Thyroid gland (tissue), 4 donors: ENCODE measurements at regions not wholly inside any gene's neighbourhood (a gene's known extent, or its start where the extent isn't known, plus 50 kb on each side); places are given as distances from the start of the nearest gene placed in this dataset.

Experiments used
- DNase-seq, 2 donors: peaks; one replicate each; pipeline ENCODE4 v3.0.0-alpha.2; 2019
- H3K27ac ChIP-seq, 3 donors: fragments of 200-600 bp; sonication (generic); 1 replicate in 2 of 3; 2 replicates in 1 of 3; pipeline ENCODE4 v1.5.1; 2016 to 2019; ENCODE audit warnings: mild to moderate bottlenecking in 1 of 3, moderate library complexity in 1 of 3
- H3K27me3 ChIP-seq: fragments of 200-600 bp; sonication (generic); one replicate; pipeline ENCODE4 v1.5.1; 2019
- H3K36me3 ChIP-seq, 2 donors: fragments of 200-600 bp; sonication (generic); one replicate each; pipeline ENCODE4 v1.5.1; 2016 to 2019
- H3K4me1 ChIP-seq, 2 donors: fragments of 200-600 bp; sonication (generic); one replicate each; pipeline ENCODE4 v1.5.1; 2017 to 2019
- H3K4me3 ChIP-seq, 3 donors: fragments of 200-600 bp; sonication (generic); replicated peaks in 1 of 3; 1 replicate in 2 of 3; 2 replicates in 1 of 3; pipeline ENCODE4 v1.5.1; 2016; ENCODE audit warnings: mild to moderate bottlenecking in 1 of 3
- H3K9me3 ChIP-seq: fragments of 200-600 bp; sonication (generic); one replicate; pipeline ENCODE4 v1.5.1; 2017
- POLR2A ChIP-seq, 2 donors: fragments of 450-650 bp; IDR thresholded peaks; one replicate each; pipeline ENCODE4 v1.6.1; 2017; ENCODE audit warnings: antibody characterized with exemption in 2 of 2, mild to moderate bottlenecking in 2 of 2, moderate library complexity in 1 of 2
- WGBS, 2 donors: methylation state at CpG; one replicate each; pipeline ENCODE4 v1.1.5; 2017; 5-methylcytosine and 5-hydroxymethylcytosine counted together
- intact Hi-C: fragments of 100-400 bp; cut with DNase I; formaldehyde crosslinking; loops from one replicate; pipeline ENCODE4 v1.15.1; 2023
- TF ChIP-seq, protein P1 (sequence below), 6 experiments: fragments of 200-600 bp in 3 of 6; fragments of 450-650 bp in 3 of 6; sonication (generic) in 3 of 6; IDR thresholded peaks; one replicate each; pipeline ENCODE4 v1.5.1; 2016 to 2019; ENCODE audit warnings: antibody characterized with exemption in 6 of 6, mild to moderate bottlenecking in 2 of 6, inconsistent platforms in 1 of 6, moderate library complexity in 1 of 6

DNA sequence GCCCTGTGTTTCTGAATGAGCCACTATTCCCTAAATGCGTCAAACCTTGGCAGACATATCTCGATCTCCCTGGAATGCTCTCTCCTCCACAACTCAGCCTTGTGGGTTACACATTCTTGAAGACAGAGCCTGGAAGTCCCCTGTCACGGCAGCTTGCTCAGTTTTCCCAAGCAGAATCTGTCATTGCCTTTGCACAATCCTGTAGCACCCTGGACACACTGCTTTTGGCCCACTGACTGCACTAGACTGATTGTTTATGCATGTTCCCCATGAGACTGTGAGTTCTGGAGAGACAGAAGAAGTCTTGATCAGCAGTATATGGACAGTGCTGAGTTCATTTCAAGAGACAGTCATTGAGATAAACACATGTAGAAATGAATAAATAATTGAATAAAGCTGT is 406.7 kb downstream of the CD83 start:
- Histone ChIP-seq H3K9me3 (no peaks in the 10 kb centered on the region), H3K36me3 (no peaks in the 10 kb centered on the region), H3K27me3 (no peaks in the 10 kb centered on the region), H3K27ac (no peak overlapping the region), H3K4me1 (no peaks in the 10 kb centered on the region), H3K4me3 (no peak overlapping the region)
- intact Hi-C loops, result no loop called here
- WGBS, 2 donors, result 72 to 89% methylated on average over 3 of the region's 3 CpGs
- DNase-seq, result no peak
- TF ChIP-seq, protein P1, sequence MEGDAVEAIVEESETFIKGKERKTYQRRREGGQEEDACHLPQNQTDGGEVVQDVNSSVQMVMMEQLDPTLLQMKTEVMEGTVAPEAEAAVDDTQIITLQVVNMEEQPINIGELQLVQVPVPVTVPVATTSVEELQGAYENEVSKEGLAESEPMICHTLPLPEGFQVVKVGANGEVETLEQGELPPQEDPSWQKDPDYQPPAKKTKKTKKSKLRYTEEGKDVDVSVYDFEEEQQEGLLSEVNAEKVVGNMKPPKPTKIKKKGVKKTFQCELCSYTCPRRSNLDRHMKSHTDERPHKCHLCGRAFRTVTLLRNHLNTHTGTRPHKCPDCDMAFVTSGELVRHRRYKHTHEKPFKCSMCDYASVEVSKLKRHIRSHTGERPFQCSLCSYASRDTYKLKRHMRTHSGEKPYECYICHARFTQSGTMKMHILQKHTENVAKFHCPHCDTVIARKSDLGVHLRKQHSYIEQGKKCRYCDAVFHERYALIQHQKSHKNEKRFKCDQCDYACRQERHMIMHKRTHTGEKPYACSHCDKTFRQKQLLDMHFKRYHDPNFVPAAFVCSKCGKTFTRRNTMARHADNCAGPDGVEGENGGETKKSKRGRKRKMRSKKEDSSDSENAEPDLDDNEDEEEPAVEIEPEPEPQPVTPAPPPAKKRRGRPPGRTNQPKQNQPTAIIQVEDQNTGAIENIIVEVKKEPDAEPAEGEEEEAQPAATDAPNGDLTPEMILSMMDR (IDR thresholded peaks at IDR 0.05), result no peak
- TF ChIP-seq POLR2A (IDR thresholded peaks at IDR 0.05), result no peak

DNA sequence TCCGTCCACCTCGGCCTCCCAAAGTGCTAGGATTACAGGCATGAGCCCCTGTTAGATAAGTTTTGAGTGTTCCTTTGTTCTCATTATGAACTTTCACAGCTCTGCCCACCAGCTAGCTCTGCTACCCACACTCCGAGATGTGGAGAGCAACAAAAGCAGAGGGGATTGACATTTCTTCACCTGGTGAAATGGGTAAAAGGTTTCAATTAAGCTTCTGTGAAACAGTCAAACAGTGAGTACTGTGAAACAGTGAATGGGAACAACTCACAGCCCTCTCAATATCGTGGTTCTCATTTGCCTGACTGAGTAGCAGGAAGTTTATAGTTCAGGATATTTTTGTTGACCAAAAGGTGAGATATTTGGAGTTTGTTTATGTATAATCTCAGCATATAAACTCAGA is 412.8 kb downstream of the CD83 start:
- WGBS, 2 donors, result 75 to 81% methylated on average over 4 of the region's 4 CpGs
- Histone ChIP-seq H3K9me3 (no peaks in the 10 kb centered on the region), H3K4me1 (no peaks in the 10 kb centered on the region), H3K4me3 (no peak overlapping the region), H3K27ac (no peak overlapping the region), H3K27me3 (no peaks in the 10 kb centered on the region), H3K36me3 (no peaks in the 10 kb centered on the region)
- intact Hi-C loops, result no loop called here
- TF ChIP-seq, protein P1 (IDR thresholded peaks at IDR 0.05), result no peak
- no peak for TF ChIP-seq POLR2A (IDR thresholded peaks at IDR 0.05)
- no peak for DNase-seq

GRCh38 chr6:14533446-14533845 is 415.9 kb downstream of the CD83 start:
- no peak overlapping the region for H3K27ac ChIP-seq
- no peaks in the 10 kb centered on the region for H3K36me3 ChIP-seq
- no peaks in the 10 kb centered on the region for H3K27me3 ChIP-seq
- TF ChIP-seq, protein P1 (IDR thresholded peaks at IDR 0.05), result no peak
- TF ChIP-seq POLR2A (IDR thresholded peaks at IDR 0.05), result no peak
- intact Hi-C loops, result no loop called here
- no peak overlapping the region for H3K4me3 ChIP-seq
- 22 to 33% methylated on average over 5 of the region's 5 CpGs for WGBS, 2 donors
- H3K4me1 ChIP-seq, result no peaks in the 10 kb centered on the region
- DNase-seq, result no peak
- no peaks in the 10 kb centered on the region for H3K9me3 ChIP-seq

GRCh38 chr6:14537030-14537429 is 419.5 kb downstream of the CD83 start:
- intact Hi-C loops, result no loop called here

GRCh38 chr6:14540276-14540675 is 422.7 kb downstream of the CD83 start:
- Histone ChIP-seq H3K27ac (no peak overlapping the region), H3K27me3 (no peaks in the 10 kb centered on the region), H3K9me3 (no peaks in the 10 kb centered on the region), H3K36me3 (no peaks in the 10 kb centered on the region), H3K4me1 (no peaks in the 10 kb centered on the region), H3K4me3 (no peak overlapping the region)
- no peak for DNase-seq
- WGBS, 2 donors, result 61 to 64% methylated on average over 5 of the region's 5 CpGs
- TF ChIP-seq, protein P1 (IDR thresholded peaks at IDR 0.05), result no peak
- TF ChIP-seq POLR2A (IDR thresholded peaks at IDR 0.05), result no peak
- intact Hi-C loops, result no loop called here

More at GRCh38 chr6:14537030-14537429, 419.5 kb downstream of the CD83 start:
- WGBS, 2 donors, result 57 to 89% methylated on average over 1 of the region's 1 CpG
- Histone ChIP-seq H3K27me3 (no peaks in the 10 kb centered on the region), H3K36me3 (no peaks in the 10 kb centered on the region), H3K27ac (no peak overlapping the region), H3K4me3 (no peak overlapping the region), H3K4me1 (no peaks in the 10 kb centered on the region), H3K9me3 (no peaks in the 10 kb centered on the region)
- TF ChIP-seq POLR2A (IDR thresholded peaks at IDR 0.05), result no peak
- TF ChIP-seq, protein P1 (IDR thresholded peaks at IDR 0.05), result no peak
- no peak for DNase-seq
